GM21381 (cell line): ENCODE measurements at regions not wholly inside any gene's neighbourhood (a gene's known extent, or its start where the extent isn't known, plus 50 kb on each side); places are given as distances from the start of the nearest gene placed in this dataset.

Experiments used
- ATAC-seq: cut with Tn5 transposase; IDR thresholded peaks from one replicate; pipeline ENCODE4 v1.9.1; 2021; ENCODE audit warnings: mild to moderate bottlenecking, moderate library complexity; ENCODE audit not compliant: unreplicated experiment

DNA sequence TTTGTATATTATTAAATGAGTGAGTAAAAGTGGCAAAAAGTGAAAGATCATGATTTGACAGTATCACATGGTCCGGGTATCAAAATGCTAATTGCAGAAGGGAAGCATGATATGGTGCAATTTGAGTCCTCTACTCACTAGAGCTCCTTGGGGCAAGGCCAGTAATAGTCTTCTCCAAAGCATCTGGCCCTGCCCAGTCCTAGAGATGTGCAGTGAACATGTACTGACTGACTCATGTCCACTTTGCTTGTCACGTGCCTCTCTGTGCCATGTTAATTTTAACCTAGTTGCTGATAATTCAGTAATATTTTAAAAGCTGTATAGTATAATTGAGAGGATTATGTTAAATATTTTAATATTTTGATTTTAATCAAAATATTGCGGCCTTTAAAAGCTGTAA lies 54.6 kb upstream of the TENM3 start:
- ATAC-seq, result no peak

DNA sequence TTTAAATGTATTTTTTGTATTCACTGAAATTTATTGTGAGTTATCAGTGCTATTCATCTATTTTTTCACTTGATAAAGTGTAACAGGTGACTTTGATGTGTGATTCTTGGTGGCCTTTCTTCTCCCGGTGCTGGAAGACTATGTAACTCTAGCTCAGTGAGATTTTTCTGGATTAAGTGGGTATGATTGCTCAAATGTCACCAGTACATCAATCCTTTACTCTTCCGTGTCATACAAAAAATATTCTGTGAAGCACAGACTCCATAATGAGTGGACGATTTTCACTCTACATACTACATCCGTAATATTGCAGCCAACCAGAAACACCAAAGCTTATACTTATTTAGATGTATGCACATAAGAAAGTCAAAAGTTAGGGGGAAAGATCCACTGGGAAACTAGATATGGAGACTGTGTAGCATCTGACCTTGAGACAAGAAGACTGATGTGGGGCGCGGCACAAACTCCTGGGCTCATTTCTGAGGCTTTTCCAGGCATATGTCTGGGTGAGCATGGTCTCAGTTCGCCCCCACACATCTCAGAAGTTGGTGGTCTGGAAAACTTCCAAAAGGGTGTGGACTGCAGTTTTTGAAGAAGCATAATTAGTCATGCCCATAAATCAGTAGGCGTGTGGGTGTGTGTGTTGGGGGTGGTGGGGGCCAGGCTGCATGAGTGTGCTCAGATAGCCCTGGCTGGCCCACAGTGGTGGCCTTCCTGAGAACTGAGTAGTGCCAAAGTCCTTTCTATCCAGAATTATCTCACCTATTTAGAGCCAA lies 53.9 kb upstream of the TENM3 start:
- no peak for ATAC-seq

DNA sequence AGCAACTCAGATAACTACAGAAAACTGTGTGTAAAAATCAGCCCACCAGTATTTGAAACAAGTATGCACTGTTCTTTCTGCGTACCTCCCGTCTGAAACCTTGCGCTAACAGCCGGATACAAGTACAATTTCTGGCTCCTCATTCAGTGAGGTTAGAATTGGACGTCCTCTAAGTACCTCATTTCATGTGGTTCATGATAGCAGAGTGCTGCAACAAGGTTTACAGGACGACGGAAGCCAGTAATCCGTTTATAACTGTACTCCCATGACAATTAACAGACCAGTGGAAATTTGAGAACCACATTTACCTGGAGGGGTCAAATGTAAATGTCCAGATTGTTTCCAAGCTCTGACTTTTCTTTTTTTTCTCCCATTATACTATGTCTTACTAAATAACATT lies 52.9 kb upstream of the TENM3 start:
- ATAC-seq, result no peak

DNA sequence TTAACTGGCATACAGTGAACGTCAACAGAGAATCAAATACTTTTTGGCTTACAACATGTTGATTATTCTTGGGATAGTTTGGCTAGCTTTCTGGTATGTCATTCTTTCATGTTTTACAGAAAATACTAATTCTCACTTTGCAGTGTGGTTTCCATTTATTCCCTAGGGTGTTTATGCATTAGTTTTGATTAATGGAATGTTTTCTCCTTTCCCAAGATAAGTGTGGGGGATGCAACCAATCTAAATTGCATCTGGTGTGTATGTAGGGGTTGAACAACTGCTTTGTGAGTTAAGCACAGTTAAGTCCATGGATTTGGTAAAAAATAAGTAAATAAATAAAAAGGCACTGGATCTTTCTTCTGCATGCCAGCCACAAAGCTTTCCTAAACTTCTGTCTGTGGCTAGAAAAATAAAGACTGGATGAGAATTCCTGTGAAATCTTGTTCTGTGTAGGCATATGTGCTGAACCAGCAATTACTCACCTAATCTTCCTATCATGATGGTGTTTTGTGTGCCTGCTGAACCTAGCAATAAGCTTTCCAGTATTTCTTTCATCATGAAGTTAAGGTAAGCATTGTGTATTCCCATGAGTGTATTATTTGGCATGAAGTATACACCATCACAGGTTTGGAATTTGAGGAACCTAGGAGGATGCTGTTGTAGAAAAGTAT lies 50.6 kb upstream of the TENM3 start:
- ATAC-seq, result no peak

DNA sequence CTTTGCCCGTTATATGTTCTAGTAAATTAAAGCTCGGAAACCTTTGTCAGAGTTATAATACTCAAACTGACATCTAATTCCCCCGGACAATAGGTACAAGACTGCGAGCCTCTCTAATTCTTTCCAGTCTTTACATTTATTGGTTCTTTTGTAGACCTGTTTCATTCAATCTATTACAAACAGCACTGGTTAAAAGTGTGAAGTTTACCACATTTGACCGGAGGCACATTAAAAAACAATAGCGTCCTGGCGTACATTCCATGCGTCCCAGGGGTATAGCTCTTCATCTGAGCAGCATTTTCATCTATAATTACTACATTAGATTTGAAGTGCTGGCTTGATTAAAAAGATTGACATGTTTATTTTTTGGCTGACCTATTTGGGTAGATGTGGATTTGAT lies 49.9 kb upstream of the TENM3 start:
- ATAC-seq, result no peak
